ENCODE measurements at regions not wholly inside any gene's neighbourhood (a gene's known extent, or its start where the extent isn't known, plus 50 kb on each side); places are given as distances from the start of the nearest gene placed in this dataset.

GRCh38 chr5:98557916-98558315 is 215.5 kb upstream of the RGMB start:
- H3K9me3 Mint-ChIP-seq: no peaks in the 10 kb centered on the region
- no peaks in the 10 kb centered on the region for H3K4me1 Mint-ChIP-seq
- no peak overlapping the region for H3K27ac Mint-ChIP-seq
- no peaks in the 10 kb centered on the region for H3K36me3 Mint-ChIP-seq
- no peaks in the 10 kb centered on the region for H3K27me3 Mint-ChIP-seq
- H3K4me3 Mint-ChIP-seq: no peak overlapping the region

- Mint-ChIP-seq H3K27ac (no peak overlapping the region), H3K4me1 (no peaks in the 10 kb centered on the region), H3K4me3 (no peak overlapping the region), H3K27me3 (peaks cover 1% of the 10 kb centered on the region), H3K9me3 (no peaks in the 10 kb centered on the region), H3K36me3 (no peaks in the 10 kb centered on the region)
Measured at GRCh38 chr5:98563885-98564653, 209.4 kb upstream of the RGMB start.

GRCh38 chr5:98564836-98565235 is 208.6 kb upstream of the RGMB start:
- H3K36me3 Mint-ChIP-seq: no peaks in the 10 kb centered on the region
- H3K4me3 Mint-ChIP-seq: no peak overlapping the region
- H3K27ac Mint-ChIP-seq: no peak overlapping the region
- H3K4me1 Mint-ChIP-seq: no peaks in the 10 kb centered on the region
- H3K27me3 Mint-ChIP-seq: peaks cover 1% of the 10 kb centered on the region
- no peaks in the 10 kb centered on the region for H3K9me3 Mint-ChIP-seq

GRCh38 chr5:98568336-98568735 is 205.1 kb upstream of the RGMB start:
- no peak overlapping the region for H3K27ac Mint-ChIP-seq
- H3K4me1 Mint-ChIP-seq: no peaks in the 10 kb centered on the region
- H3K4me3 Mint-ChIP-seq: no peak overlapping the region
- peaks cover 1% of the 10 kb centered on the region for H3K27me3 Mint-ChIP-seq
- no peaks in the 10 kb centered on the region for H3K36me3 Mint-ChIP-seq
- H3K9me3 Mint-ChIP-seq: no peaks in the 10 kb centered on the region

GRCh38 chr5:98569288-98569687 is 204.2 kb upstream of the RGMB start:
- Mint-ChIP-seq H3K27me3 (peaks cover 1% of the 10 kb centered on the region), H3K4me3 (no peak overlapping the region)

GRCh38 chr5:98570010-98570409 is 203.5 kb upstream of the RGMB start:
- H3K4me1 Mint-ChIP-seq: no peaks in the 10 kb centered on the region
- no peaks in the 10 kb centered on the region for H3K36me3 Mint-ChIP-seq
- H3K27ac Mint-ChIP-seq: no peak overlapping the region
- H3K9me3 Mint-ChIP-seq: no peaks in the 10 kb centered on the region
- peaks cover 1% of the 10 kb centered on the region for H3K27me3 Mint-ChIP-seq
- H3K4me3 Mint-ChIP-seq: no peak overlapping the region

More at GRCh38 chr5:98569288-98569687, 204.2 kb upstream of the RGMB start:
- Mint-ChIP-seq H3K36me3 (no peaks in the 10 kb centered on the region), H3K4me1 (no peaks in the 10 kb centered on the region), H3K27ac (no peak overlapping the region), H3K9me3 (no peaks in the 10 kb centered on the region)

GRCh38 chr5:98570661-98571191 is 202.7 kb upstream of the RGMB start:
- no peak overlapping the region for H3K27ac Mint-ChIP-seq
- H3K27me3 Mint-ChIP-seq: peaks cover 1% of the 10 kb centered on the region
- H3K36me3 Mint-ChIP-seq: no peaks in the 10 kb centered on the region
- H3K4me1 Mint-ChIP-seq: no peaks in the 10 kb centered on the region
- H3K4me3 Mint-ChIP-seq: no peak overlapping the region
- no peaks in the 10 kb centered on the region for H3K9me3 Mint-ChIP-seq

GRCh38 chr5:98573834-98574320 is 199.6 kb upstream of the RGMB start:
- no peak overlapping the region for H3K27ac Mint-ChIP-seq
- no peak overlapping the region for H3K4me3 Mint-ChIP-seq

GRCh38 chr5:98576275-98576674 is 197.2 kb upstream of the RGMB start:
- H3K4me3 Mint-ChIP-seq: no peak overlapping the region
- H3K9me3 Mint-ChIP-seq: no peaks in the 10 kb centered on the region
- no peak overlapping the region for H3K27ac Mint-ChIP-seq
- no peaks in the 10 kb centered on the region for H3K36me3 Mint-ChIP-seq
- H3K4me1 Mint-ChIP-seq: no peaks in the 10 kb centered on the region
- H3K27me3 Mint-ChIP-seq: no peaks in the 10 kb centered on the region

More at GRCh38 chr5:98573834-98574320, 199.6 kb upstream of the RGMB start:
- Mint-ChIP-seq H3K9me3 (no peaks in the 10 kb centered on the region), H3K36me3 (no peaks in the 10 kb centered on the region), H3K4me1 (no peaks in the 10 kb centered on the region), H3K27me3 (no peaks in the 10 kb centered on the region)

- Mint-ChIP-seq H3K4me3 (no peak overlapping the region), H3K36me3 (no peaks in the 10 kb centered on the region), H3K27ac (no peak overlapping the region), H3K27me3 (no peaks in the 10 kb centered on the region), H3K4me1 (no peaks in the 10 kb centered on the region), H3K9me3 (no peaks in the 10 kb centered on the region)
Measured at GRCh38 chr5:98578438-98578837, 195.0 kb upstream of the RGMB start.

GRCh38 chr5:98581112-98581997 is 192.1 kb upstream of the RGMB start:
- Mint-ChIP-seq H3K27me3 (no peaks in the 10 kb centered on the region), H3K27ac (no peak overlapping the region), H3K4me1 (no peaks in the 10 kb centered on the region)

GRCh38 chr5:98583586-98583985 is 189.9 kb upstream of the RGMB start:
- peaks cover 1% of the 10 kb centered on the region for H3K27me3 Mint-ChIP-seq
- H3K27ac Mint-ChIP-seq: no peak overlapping the region
- H3K4me3 Mint-ChIP-seq: no peak overlapping the region
- no peaks in the 10 kb centered on the region for H3K9me3 Mint-ChIP-seq
- H3K4me1 Mint-ChIP-seq: no peaks in the 10 kb centered on the region
- H3K36me3 Mint-ChIP-seq: no peaks in the 10 kb centered on the region

More at GRCh38 chr5:98581112-98581997, 192.1 kb upstream of the RGMB start:
- Mint-ChIP-seq H3K4me3 (no peak overlapping the region), H3K9me3 (no peaks in the 10 kb centered on the region), H3K36me3 (no peaks in the 10 kb centered on the region)

GRCh38 chr5:98585661-98586310 is 187.7 kb upstream of the RGMB start:
- H3K27me3 Mint-ChIP-seq: peaks cover 1% of the 10 kb centered on the region

GRCh38 chr5:98586581-98586980 is 186.9 kb upstream of the RGMB start:
- H3K27me3 Mint-ChIP-seq: peaks cover 1% of the 10 kb centered on the region
- no peaks in the 10 kb centered on the region for H3K4me1 Mint-ChIP-seq
- no peaks in the 10 kb centered on the region for H3K9me3 Mint-ChIP-seq
- no peak overlapping the region for H3K27ac Mint-ChIP-seq
- H3K4me3 Mint-ChIP-seq: no peak overlapping the region
- H3K36me3 Mint-ChIP-seq: no peaks in the 10 kb centered on the region

More at GRCh38 chr5:98585661-98586310, 187.7 kb upstream of the RGMB start:
- no peak overlapping the region for H3K4me3 Mint-ChIP-seq
- H3K9me3 Mint-ChIP-seq: no peaks in the 10 kb centered on the region
- no peaks in the 10 kb centered on the region for H3K4me1 Mint-ChIP-seq
- H3K27ac Mint-ChIP-seq: no peak overlapping the region
- H3K36me3 Mint-ChIP-seq: no peaks in the 10 kb centered on the region

GRCh38 chr5:98587166-98587565 is 186.3 kb upstream of the RGMB start:
- H3K4me3 Mint-ChIP-seq: no peak overlapping the region
- peaks cover 1% of the 10 kb centered on the region for H3K27me3 Mint-ChIP-seq
- no peaks in the 10 kb centered on the region for H3K4me1 Mint-ChIP-seq
- H3K36me3 Mint-ChIP-seq: no peaks in the 10 kb centered on the region
- H3K9me3 Mint-ChIP-seq: no peaks in the 10 kb centered on the region
- H3K27ac Mint-ChIP-seq: no peak overlapping the region
